ENCODE measurements at regions not wholly inside any gene's neighbourhood (a gene's known extent, or its start where the extent isn't known, plus 50 kb on each side); places are given as distances from the start of the nearest gene placed in this dataset.

- no peaks in the 10 kb centered on the region for H3K9me3 Mint-ChIP-seq
- H3K79me2 ChIP-seq (replicated peaks; ENCODE audit: insufficient read depth) = no peaks in the 10 kb centered on the region
- no peak overlapping the region for H2AFZ ChIP-seq
- H3K4me2 ChIP-seq = no peak overlapping the region
- no peak for TF ChIP-seq EZH2phosphoT487 (IDR thresholded peaks at IDR 0.05; ENCODE audit: unreplicated experiment)
- no peak for TF ChIP-seq EZH2 (IDR thresholded peaks at IDR 0.05; ENCODE audit: low read depth, unreplicated experiment)
- TF ChIP-seq JUNB (IDR thresholded peaks at IDR 0.05; ENCODE audit: unreplicated experiment) = no peak
- TF ChIP-seq ZNF331 (CRISPR knock-in tag; IDR thresholded peaks at IDR 0.05; ENCODE audit: low read depth) = no peak
- TF ChIP-seq POLR2AphosphoS5 (IDR thresholded peaks at IDR 0.05; ENCODE audit: low read depth) = no peak
- no peak for TF ChIP-seq CREB1 (CRISPR knock-in tag; IDR thresholded peaks at IDR 0.05; ENCODE audit: low read depth)
- no peak for TF ChIP-seq STAT1 (IDR thresholded peaks at IDR 0.05; ENCODE audit: unreplicated experiment)
- TF ChIP-seq REST (IDR thresholded peaks at IDR 0.05; ENCODE audit: unreplicated experiment) = no peak
- no peak for TF ChIP-seq ZNF114 (CRISPR knock-in tag; IDR thresholded peaks at IDR 0.05)
- no peak for TF ChIP-seq ETS1 (IDR thresholded peaks at IDR 0.05)
- no peak for TF ChIP-seq CTCF (conservative IDR thresholded peaks at IDR 0.05; ENCODE audit: low read depth in 2 of 2)
- no peak for TF ChIP-seq NANOG (IDR thresholded peaks at IDR 0.05; ENCODE audit: borderline replicate concordance)
- TF ChIP-seq ZNF462 (CRISPR knock-in tag; IDR thresholded peaks at IDR 0.05) = no peak
- H3K36me3 Mint-ChIP-seq (ENCODE audit: low read depth) = no peaks in the 10 kb centered on the region
- no peak overlapping the region for H3K4me3 ChIP-seq
- ATAC-seq = no peak
- H3K4me3 Mint-ChIP-seq = no peak overlapping the region
- no peaks in the 10 kb centered on the region for H3K36me3 ChIP-seq (ENCODE audit: insufficient read depth)
- no peaks in the 10 kb centered on the region for H3F3A ChIP-seq (replicated peaks; ENCODE audit: low read depth)
- H3K9me2 ChIP-seq (ENCODE audit: insufficient read depth) = no peaks in the 10 kb centered on the region; the same call in 1 of the 2 replicates
- H3K27me3 ChIP-seq (ENCODE audit: insufficient read depth) = no peaks in the 10 kb centered on the region
- H3K4me1 ChIP-seq (ENCODE audit: insufficient read depth) = peaks cover 24% of the 10 kb centered on the region
- H3K27ac ChIP-seq (ENCODE audit: low read depth) = no peak overlapping the region
- DNase-seq (ENCODE audit: low spot score) = no peak
- H3K27me3 Mint-ChIP-seq (ENCODE audit: insufficient read depth, low read depth, poor library complexity) = peaks cover 4% of the 10 kb centered on the region
- peaks cover 34% of the 10 kb centered on the region for H3K4me1 Mint-ChIP-seq
- no peak overlapping the region for H3K27ac Mint-ChIP-seq
- no peaks in the 10 kb centered on the region; the same call in 1 of the 2 replicates for H4K20me1 ChIP-seq (replicated peaks; ENCODE audit: insufficient read depth)
Measured at GRCh38 chr16:5480431-5481195, 383.0 kb upstream of the EEF2KMT start.
